GM19395 (cell line): ENCODE measurements at regions not wholly inside any gene's neighbourhood (a gene's known extent, or its start where the extent isn't known, plus 50 kb on each side); places are given as distances from the start of the nearest gene placed in this dataset.

ENCODE experiments used
- ATAC-seq: cut with Tn5 transposase; IDR thresholded peaks from one replicate; pipeline ENCODE4 v1.9.1; 2021; ENCODE audit warnings: mild to moderate bottlenecking, moderate library complexity; ENCODE audit not compliant: unreplicated experiment

DNA sequence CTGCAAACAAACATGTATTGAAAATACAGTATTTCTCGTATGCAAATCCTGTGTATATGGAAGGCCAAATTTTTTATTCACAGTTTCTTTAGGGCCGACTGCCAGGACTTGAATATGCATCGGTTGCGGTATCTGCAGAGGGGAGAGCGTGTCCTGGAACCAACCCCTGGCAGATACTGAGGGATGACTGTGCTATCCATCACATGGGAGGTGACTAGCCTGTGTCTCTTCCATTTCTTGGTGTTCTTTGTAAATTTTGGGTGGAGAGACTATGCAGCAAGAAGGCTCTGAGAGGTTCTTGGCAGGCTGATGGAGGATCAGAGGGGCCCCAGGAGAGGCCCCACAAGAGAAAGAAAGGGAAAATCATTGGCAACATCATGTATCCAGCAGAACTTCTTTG is 384.3 kb downstream of the YTHDC2 start:
- ATAC-seq, result no peak

DNA sequence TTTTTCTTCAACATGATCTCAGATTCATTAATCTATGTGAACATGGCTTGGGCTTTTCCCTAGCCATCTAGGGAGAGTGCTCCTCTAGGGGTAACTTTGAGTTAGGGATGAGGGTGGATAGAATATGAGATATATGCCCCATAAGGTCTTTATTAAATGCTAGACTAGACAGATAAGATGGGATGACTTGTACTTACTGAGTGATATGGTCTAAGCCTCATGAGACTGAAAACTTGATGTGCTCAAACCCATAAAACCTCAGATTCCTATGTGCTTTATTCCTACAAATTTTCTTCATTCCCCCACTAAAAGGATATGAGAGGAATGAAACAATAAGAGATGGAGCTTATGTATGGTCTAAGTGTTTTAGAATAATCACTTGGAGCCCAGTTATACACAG is 386.6 kb downstream of the YTHDC2 start:
- ATAC-seq, result no peak

DNA sequence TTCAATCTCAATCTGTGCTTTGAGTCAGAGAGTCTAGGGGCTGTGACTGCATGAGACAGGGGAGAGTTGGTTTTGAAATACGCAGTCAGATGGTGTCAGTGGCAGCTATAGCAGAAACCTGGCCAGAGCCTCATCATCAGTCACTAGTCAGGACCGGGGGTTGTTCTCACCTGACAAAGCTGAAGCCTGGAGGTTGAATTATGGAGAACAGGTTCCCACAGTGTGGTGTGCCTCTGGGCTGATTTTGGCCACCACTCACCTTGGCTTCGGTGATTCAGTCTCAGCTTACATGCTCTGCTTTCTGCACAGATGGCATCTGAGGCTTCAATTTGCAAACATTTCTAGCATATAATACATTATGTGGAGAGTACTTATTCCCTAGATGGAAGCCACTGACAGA is 387.3 kb downstream of the YTHDC2 start:
- no peak for ATAC-seq

- no peak for ATAC-seq
These were observed 388.2 kb downstream of the YTHDC2 start for GRCh38 chr5:113901718-113902117.

GRCh38 chr5:113902917-113903660 is 389.6 kb downstream of the YTHDC2 start:
- no peak for ATAC-seq

DNA sequence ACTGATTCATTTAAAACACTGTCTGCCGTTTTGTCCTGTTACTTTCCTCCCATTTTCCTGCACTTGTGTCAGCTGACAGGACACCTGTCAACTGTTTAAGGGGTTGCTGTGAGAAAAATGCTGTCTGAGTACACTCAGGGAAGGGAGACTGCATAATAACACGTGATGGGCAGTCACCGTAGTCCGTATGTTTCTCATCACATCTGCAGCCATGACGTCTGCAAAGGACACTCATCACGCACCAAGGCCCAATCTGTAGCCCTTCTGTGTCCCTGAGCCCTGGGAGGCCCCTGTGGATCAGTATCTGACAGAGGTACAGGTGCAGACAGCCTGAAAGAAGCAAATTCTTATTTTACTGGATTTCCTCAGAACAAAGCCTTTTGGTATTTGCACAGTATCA is 396.3 kb downstream of the YTHDC2 start:
- no peak for ATAC-seq

DNA sequence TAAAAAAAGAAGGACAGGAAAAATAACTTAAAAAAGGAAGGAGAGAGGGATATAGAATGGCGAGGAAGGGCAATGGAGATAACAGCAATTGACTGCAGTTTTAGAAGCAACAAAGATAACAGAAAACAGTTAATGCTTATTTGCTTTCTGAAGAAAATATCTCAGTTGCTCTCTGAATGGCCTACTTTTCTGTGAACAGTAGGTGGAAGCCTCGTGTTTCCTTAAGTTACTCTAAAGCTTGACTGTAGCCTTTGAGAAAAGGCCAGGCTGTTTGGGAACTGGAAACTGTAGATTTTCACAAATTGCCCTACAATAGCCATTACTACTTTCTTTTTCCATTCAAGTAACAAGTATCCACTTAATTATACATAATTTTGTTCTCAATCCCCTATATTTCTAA is 404.5 kb downstream of the YTHDC2 start:
- no peak for ATAC-seq

- ATAC-seq, result no peak
These were observed 408.8 kb downstream of the YTHDC2 start for GRCh38 chr5:113922343-113922742.

- no peak for ATAC-seq
These were observed 422.0 kb downstream of the YTHDC2 start for GRCh38 chr5:113935453-113935852.

DNA sequence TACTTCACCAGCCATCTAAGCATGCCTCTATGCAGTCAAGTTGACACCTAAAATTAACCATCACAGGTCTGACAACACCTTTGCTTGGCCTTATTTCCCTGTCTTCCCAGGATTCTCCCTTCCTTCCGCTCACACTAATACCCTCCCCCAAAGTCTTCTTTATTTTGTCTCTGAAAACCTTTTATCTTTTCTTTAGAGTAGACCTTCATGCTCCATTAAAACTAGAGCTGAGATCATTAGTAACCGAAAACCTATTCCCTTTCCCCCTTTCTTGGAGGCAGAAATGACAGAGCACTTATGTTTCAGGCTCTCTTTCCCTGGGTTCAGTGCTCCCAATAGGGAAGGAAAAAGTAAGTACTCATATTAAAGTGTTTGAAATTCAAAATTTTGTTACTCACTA is 423.8 kb downstream of the YTHDC2 start:
- ATAC-seq, result no peak

- ATAC-seq, result no peak
These were observed 421.9 kb upstream of the KCNN2 start for GRCh38 chr5:113939988-113940387.

- ATAC-seq, result no peak
These were observed 411.7 kb upstream of the KCNN2 start for GRCh38 chr5:113950186-113950585.

GRCh38 chr5:113965225-113965624 is 396.6 kb upstream of the KCNN2 start:
- ATAC-seq, result no peak

GRCh38 chr5:113969901-113970300 is 392.0 kb upstream of the KCNN2 start:
- ATAC-seq, result no peak

GRCh38 chr5:113971454-113971853 is 390.4 kb upstream of the KCNN2 start:
- no peak for ATAC-seq

GRCh38 chr5:113974976-113975375 is 386.9 kb upstream of the KCNN2 start:
- ATAC-seq, result no peak

DNA sequence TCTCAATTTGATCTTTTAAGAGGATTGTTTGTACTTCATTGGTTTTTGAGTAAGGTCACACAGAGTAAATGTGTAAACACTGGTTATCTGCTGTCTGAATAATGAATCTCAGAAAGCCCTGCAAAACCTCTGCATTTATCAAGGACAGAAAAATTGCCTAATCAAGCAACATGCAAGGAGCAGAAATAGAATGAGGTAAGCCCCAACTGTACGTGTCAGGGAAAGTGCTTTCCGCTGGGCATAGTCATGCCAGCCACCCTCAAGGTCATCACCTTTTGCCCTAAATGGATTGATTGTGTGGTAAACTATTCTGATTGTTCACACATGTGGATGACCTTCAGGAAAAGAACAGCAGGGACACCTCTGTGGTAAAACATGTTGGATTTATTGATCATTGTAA is 376.9 kb upstream of the KCNN2 start:
- no peak for ATAC-seq

DNA sequence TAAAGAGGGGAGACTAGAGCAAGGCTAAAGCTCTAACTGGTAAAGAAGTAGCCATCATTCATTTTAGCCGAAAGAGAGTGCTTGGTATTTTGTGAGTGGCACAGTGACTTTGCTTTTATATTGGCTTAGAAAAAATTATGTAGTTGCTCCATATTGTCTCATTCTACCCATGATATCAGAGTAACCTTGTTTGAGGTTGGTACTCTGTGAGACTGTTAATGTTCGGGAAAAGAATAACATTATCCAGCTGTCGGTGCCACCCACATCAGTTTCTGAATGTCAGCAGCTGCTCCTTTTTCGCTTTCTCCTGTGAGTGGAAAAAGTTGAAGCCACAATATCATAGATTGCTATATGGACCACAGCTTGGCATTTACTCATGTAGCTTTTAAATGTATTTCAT is 376.4 kb upstream of the KCNN2 start:
- ATAC-seq, result no peak

- ATAC-seq, result no peak
These were observed 372.5 kb upstream of the KCNN2 start for GRCh38 chr5:113989278-113989912.

- ATAC-seq, result no peak
These were observed 372.0 kb upstream of the KCNN2 start for GRCh38 chr5:113989913-113990305.

- ATAC-seq, result no peak
These were observed 360.8 kb upstream of the KCNN2 start for GRCh38 chr5:114001076-114001475.

DNA sequence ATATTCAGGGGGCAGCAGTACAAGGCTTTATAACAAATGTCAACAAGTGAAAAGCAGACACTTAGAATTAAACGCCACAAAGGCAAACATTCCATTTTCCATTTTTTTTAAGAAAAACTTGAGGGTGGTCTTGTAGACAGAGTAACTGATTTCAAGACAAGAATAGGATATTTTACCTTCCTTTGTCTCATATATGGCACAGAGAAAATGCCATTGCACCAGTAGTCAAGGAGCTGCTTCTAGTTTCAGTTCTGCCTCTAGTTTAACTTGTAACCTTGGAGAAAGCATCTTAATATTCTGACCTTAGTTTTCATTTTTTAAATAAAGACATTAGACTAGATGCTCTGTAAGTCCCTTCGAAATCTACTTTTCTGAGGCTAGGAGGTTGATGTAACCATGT is 355.3 kb upstream of the KCNN2 start:
- ATAC-seq, result no peak

DNA sequence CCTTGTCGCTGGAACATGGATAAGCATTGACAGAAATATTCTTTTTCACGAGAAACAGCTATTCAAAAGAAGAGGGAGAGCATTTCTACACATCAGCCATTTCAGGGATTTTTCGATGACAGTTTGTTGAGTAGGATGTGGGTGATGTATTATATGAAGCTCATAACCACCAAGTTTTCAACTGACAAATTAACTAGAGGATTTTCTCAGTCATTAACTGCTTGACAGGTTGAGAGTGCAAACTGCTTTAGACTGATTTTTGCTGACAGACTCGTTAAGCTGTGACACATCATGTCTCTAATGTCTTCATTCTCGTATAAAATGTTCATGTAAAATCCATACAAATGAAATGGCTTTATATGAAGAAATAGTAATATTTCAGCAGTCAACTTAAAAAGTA is 354.2 kb upstream of the KCNN2 start:
- no peak for ATAC-seq
